Stimulated activated memory B cell treated with anti-CD40 and anti-IgM and Interleukin-4, amounts not matched to agents 10 μg/mL and 1 μg/mL and 100 μg/mL, for 72 hours (primary cell): ENCODE measurements at regions not wholly inside any gene's neighbourhood (a gene's known extent, or its start where the extent isn't known, plus 50 kb on each side); places are given as distances from the start of the nearest gene placed in this dataset.

Experiments used
- ATAC-seq: fragments of 150-1000 bp; cut with Tn5 transposase; 2 replicates; pipeline ENCODE4 v1.10.0; 2021
- H3K27ac Mint-ChIP-seq: one replicate; pipeline ENCODE4 v1.8.0; 2022; ENCODE audit warnings: mild to moderate bottlenecking, mixed read lengths
- H3K27me3 Mint-ChIP-seq: one replicate; pipeline ENCODE4 v1.8.0; 2022; ENCODE audit warnings: mixed read lengths
- H3K36me3 Mint-ChIP-seq: one replicate; pipeline ENCODE4 v1.8.0; 2022; ENCODE audit warnings: mixed read lengths
- H3K4me1 Mint-ChIP-seq: one replicate; pipeline ENCODE4 v1.8.0; 2022; ENCODE audit warnings: mixed read lengths
- H3K4me3 Mint-ChIP-seq: one replicate; pipeline ENCODE4 v1.8.0; 2022; ENCODE audit warnings: mild to moderate bottlenecking, moderate library complexity, mixed read lengths
- H3K9me3 Mint-ChIP-seq: one replicate; pipeline ENCODE4 v1.8.0; 2022; ENCODE audit warnings: mixed read lengths

DNA sequence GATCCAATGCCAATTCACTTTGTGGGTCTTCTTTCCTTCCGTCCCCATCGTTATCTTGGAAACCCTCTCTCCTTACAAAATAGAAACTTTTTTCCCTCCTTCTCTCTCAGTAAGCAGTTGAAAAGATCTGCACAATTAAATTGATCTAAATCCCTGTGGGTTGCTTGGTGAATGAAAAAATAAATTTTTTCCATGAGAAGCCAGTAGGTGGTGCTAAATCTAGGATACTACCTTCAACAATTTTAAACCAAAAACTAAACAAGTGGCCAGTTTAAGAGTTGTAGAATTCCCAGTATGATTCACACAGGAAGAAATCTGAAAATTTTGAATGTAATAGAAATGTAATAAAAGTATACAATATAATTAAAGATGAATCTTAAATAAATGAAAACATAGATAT is 990.3 kb upstream of the ZNF722 start:
- H3K4me3 Mint-ChIP-seq = no peak overlapping the region
- no peak overlapping the region for H3K27ac Mint-ChIP-seq
- no peaks in the 10 kb centered on the region for H3K4me1 Mint-ChIP-seq
- peaks cover 5% of the 10 kb centered on the region for H3K9me3 Mint-ChIP-seq
- no peak for ATAC-seq
- no peaks in the 10 kb centered on the region for H3K27me3 Mint-ChIP-seq
- H3K36me3 Mint-ChIP-seq = no peaks in the 10 kb centered on the region

DNA sequence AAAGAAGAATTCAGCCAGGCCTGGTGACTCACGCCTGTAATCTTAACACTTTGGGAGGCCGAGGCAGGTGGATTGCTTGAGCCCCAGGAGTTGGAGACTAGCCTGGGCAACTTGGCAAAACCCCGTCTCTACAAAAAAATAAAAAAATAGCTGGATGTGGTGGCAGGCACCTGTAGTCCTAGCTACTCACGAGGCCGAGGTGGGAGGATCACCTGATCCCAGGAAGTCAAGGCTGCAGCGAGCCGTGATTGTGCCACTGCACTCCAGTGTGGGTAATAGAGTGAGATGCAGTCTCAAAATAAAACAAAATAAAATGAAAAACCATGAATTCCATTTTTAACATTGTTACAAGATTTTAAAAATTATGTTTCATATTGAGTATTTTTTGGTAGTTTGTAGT is 988.9 kb upstream of the ZNF722 start:
- H3K27me3 Mint-ChIP-seq = no peaks in the 10 kb centered on the region
- H3K27ac Mint-ChIP-seq = no peak overlapping the region
- ATAC-seq = no peak
- no peak overlapping the region for H3K4me3 Mint-ChIP-seq
- no peaks in the 10 kb centered on the region for H3K36me3 Mint-ChIP-seq
- peaks cover 11% of the 10 kb centered on the region for H3K9me3 Mint-ChIP-seq
- no peaks in the 10 kb centered on the region for H3K4me1 Mint-ChIP-seq

DNA sequence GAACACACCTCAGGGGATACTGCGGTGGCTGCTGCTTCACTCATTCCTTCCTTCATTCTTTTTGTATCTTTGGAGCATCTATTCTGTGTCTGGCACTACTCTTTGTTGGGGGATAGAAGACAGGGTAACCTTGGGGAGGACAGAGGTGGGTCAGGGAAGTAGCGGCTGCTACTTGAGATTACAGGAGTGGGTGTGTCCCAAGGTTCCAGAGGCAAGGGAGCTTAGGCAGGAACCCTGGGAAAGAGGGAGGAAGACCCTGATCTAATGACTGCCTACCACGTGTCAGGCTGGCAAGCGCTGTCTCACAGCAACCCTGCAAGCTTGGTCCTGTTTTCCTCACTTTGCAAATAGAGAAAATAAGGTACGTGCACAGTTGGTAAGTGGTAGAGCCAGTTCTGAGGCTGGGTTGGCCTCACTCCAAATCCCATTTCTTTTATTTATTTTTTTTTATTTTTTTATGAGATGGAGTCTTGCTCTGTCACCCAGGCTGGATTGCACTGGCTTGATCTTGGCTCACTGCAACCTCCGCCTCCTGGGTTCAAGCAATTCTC is 985.9 kb upstream of the ZNF722 start:
- Mint-ChIP-seq H3K4me3 (no peak overlapping the region), H3K27me3 (no peaks in the 10 kb centered on the region), H3K9me3 (peaks cover 18% of the 10 kb centered on the region), H3K27ac (no peak overlapping the region), H3K36me3 (no peaks in the 10 kb centered on the region), H3K4me1 (no peaks in the 10 kb centered on the region)
- ATAC-seq = peak; percentile 42

DNA sequence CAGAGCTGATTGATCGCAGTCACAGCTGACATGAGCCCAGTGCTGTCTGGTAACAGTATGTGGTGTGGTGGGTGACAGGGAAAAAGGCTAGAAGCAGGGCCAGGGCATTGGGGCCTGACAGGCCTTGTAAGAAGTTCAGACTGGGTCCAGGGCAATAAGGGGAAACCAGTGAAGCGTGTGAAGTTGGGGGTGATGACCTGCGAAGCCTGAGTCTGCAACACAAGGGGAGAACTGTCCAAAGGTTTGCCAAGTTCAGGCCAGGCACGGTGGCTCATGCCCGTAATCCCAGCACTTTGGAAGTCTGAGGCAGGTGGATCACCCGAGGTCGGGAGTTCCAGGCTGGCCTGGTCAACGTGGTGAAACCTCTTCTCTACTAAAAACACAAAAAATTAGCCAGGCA is 983.9 kb upstream of the ZNF722 start:
- no peaks in the 10 kb centered on the region for H3K36me3 Mint-ChIP-seq
- H3K27ac Mint-ChIP-seq = no peak overlapping the region
- H3K9me3 Mint-ChIP-seq = peaks cover 21% of the 10 kb centered on the region
- H3K4me1 Mint-ChIP-seq = no peaks in the 10 kb centered on the region
- no peak for ATAC-seq
- no peaks in the 10 kb centered on the region for H3K27me3 Mint-ChIP-seq
- no peak overlapping the region for H3K4me3 Mint-ChIP-seq

DNA sequence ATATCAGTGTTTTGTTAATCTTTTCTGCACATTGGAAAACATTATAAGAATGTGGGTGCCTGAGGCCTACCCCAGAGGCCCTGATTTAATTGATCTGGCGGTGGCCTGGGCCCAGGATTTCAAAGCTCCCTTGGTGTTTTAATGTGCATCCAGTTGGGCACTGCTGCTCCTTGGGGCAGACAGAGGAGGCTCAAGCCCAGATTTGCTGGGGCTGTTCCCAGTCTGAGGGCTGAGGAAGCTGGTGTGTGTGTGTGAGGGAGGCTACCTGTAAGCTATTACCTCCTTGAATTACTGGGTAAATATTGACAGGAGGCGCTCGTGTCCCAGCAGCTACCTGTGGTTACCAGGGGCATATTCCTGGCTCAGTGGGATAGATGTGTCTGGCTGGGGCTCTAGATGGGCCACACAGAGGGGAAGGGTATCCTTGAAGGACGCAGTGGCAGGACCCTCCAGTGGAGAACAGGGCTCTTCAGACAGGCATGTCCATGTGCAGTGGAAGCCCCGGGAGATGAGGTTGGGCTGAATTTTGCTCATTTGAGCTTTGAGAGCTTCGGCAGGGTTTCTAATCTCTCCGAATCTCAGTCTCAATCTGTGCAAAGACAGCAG is 975.4 kb upstream of the ZNF722 start:
- no peak for ATAC-seq
- H3K27ac Mint-ChIP-seq = no peak overlapping the region
- peaks cover 11% of the 10 kb centered on the region for H3K9me3 Mint-ChIP-seq

DNA sequence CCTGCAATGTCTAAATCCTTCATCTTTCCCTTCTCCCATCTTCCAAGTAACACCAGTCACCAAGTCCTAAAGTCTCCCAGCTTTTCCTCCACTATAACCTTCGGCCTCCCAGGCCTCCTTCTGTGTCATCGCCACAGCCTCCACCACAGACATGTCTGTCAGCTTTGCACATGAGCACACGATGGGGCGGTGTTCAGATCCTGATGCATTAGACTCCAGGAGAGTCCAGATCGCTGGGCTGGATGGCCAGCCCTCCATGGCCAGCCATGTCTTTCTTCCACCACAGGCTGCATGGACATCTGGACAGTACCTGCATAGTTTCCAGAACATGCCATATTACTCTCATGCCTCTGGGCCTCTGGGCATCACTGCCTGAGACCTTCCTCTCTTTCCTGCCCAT is 974.2 kb upstream of the ZNF722 start:
- H3K27ac Mint-ChIP-seq = no peak overlapping the region
- peaks cover 8% of the 10 kb centered on the region for H3K9me3 Mint-ChIP-seq
- H3K4me3 Mint-ChIP-seq = no peak overlapping the region
- H3K27me3 Mint-ChIP-seq = no peaks in the 10 kb centered on the region
- no peak for ATAC-seq
- H3K4me1 Mint-ChIP-seq = no peaks in the 10 kb centered on the region
- no peaks in the 10 kb centered on the region for H3K36me3 Mint-ChIP-seq

More for the DNA sequence above, 975.4 kb upstream of the ZNF722 start:
- H3K4me1 Mint-ChIP-seq = no peaks in the 10 kb centered on the region
- no peaks in the 10 kb centered on the region for H3K36me3 Mint-ChIP-seq
- H3K4me3 Mint-ChIP-seq = no peak overlapping the region
- H3K27me3 Mint-ChIP-seq = no peaks in the 10 kb centered on the region

DNA sequence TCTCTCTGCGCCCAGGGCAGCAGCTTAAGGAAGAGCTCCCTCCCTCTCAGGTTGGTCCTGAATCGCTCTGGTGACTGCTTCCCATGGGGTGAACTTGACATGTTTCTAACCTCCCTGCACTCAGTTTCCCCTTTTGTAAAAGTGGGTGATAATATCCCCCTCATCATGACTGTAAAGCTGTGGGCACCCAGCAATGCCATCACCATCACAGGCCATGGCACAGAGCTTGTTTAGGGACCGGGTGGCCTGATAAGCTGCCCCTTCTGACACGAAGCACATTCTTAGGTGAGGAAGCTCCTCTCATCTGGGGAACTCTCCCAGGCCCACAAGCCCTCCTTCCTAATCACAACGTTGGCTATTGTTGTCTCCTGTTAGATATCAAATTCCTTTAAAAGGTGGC is 972.8 kb upstream of the ZNF722 start:
- no peak for ATAC-seq
- Mint-ChIP-seq H3K27me3 (no peaks in the 10 kb centered on the region), H3K9me3 (peaks cover 8% of the 10 kb centered on the region), H3K4me1 (no peaks in the 10 kb centered on the region), H3K36me3 (no peaks in the 10 kb centered on the region), H3K27ac (no peak overlapping the region), H3K4me3 (no peak overlapping the region)

DNA sequence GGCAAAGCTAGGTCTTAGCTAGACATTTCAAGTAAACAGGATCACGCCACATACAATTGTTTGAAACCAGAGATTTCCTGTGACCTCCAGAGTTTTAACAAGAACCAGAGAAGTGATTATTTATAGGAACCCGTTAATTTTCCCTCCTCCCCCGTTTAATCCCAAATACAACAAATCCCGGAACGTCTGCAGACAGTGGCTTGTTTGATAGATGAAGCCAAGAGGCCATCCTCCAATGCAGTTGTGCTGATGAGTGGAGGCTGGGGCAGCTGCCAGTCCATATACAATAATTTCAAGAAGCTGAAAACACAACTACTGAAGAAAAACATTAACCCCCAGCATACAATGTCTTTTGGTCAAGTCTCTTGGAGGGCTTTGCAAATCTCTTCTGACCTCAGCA is 971.6 kb upstream of the ZNF722 start:
- Mint-ChIP-seq H3K36me3 (no peaks in the 10 kb centered on the region), H3K4me3 (no peak overlapping the region), H3K9me3 (peaks cover 8% of the 10 kb centered on the region), H3K4me1 (no peaks in the 10 kb centered on the region), H3K27ac (no peak overlapping the region), H3K27me3 (no peaks in the 10 kb centered on the region)
- ATAC-seq = no peak

DNA sequence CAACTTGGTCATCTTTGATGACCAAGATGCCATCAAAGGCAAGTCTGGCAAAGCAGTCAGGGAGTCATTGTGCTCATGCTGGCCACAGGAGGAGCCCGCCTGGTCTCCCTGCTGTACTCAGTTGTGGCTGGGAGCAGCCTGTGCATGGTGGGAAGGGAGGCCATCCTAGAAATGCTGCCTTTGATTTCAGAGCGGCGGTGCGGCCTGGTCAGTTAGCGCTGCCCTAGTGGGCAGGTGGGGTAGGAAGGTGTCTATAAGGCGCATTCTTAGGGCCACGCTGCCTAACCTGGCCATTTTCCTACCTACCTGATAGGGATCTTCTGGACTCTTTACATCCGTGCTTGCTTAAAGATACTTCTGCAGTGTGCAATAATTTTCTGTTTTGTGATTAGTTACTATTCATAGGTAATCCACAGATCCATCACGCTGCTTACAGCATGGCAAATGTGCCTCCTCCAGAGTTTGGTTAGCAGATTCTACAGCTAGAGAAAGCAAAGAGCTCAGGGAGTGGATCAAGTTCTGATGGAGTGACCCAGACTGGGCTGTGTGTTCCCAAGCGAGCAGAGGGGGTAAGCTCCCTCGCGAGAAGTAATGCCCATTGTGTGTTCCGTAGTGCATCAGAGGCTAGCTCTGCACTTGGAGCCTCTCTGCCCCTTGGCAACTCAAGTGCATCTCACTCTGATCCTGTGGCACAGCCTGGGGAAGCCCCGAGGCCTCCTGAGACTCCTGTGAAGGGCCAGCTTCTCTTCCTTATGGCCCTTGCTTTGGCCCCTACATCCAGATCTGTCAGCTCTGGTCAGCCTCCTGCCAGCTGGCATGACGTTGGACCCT is 970.1 kb upstream of the ZNF722 start:
- no peaks in the 10 kb centered on the region for H3K36me3 Mint-ChIP-seq
- H3K27me3 Mint-ChIP-seq = no peaks in the 10 kb centered on the region
- no peak overlapping the region for H3K4me3 Mint-ChIP-seq
- no peak overlapping the region for H3K27ac Mint-ChIP-seq
- peaks cover 10% of the 10 kb centered on the region for H3K9me3 Mint-ChIP-seq
- H3K4me1 Mint-ChIP-seq = no peaks in the 10 kb centered on the region
- no peak for ATAC-seq

DNA sequence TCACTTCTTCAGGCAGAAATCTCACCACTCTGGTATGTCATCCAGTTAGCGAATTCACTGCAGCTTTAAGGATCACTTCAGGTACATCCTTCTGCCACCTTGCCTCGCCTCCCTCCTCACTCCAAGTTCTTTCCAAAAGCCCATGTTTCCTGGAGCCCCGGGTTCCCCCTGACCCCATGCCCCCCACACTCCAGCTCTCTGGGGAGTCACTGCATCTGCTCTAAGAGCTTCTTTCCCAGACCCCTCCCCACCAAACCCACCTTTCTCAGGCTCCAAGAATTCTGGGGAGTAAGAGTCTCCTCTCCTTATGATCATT is 969.5 kb upstream of the ZNF722 start:
- ATAC-seq = no peak
- Mint-ChIP-seq H3K4me3 (no peak overlapping the region), H3K36me3 (no peaks in the 10 kb centered on the region), H3K9me3 (peaks cover 10% of the 10 kb centered on the region), H3K4me1 (no peaks in the 10 kb centered on the region), H3K27ac (no peak overlapping the region), H3K27me3 (no peaks in the 10 kb centered on the region)

DNA sequence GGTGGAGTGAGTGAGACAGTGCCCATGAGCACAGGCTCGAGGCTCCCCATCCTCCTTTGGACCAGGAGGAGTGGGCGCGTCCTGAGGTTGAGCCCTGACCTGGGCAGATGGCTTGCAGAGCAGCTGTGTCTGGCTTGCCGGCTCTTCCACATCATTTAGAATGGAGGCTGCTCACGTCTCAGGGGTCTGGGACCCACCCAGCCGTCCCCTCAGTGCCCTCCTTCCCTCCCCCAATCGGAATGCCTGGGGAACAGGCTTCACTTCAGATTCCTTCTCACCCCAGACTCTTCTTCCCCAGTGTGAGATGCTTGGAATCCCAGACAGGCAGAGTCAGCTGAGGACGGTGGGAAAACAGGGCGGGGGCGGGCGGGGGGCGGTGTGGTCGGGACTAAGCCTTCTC is 968.6 kb upstream of the ZNF722 start:
- Mint-ChIP-seq H3K4me3 (no peak overlapping the region), H3K4me1 (no peaks in the 10 kb centered on the region), H3K36me3 (no peaks in the 10 kb centered on the region), H3K27me3 (no peaks in the 10 kb centered on the region), H3K9me3 (peaks cover 7% of the 10 kb centered on the region), H3K27ac (no peak overlapping the region)
- no peak for ATAC-seq

DNA sequence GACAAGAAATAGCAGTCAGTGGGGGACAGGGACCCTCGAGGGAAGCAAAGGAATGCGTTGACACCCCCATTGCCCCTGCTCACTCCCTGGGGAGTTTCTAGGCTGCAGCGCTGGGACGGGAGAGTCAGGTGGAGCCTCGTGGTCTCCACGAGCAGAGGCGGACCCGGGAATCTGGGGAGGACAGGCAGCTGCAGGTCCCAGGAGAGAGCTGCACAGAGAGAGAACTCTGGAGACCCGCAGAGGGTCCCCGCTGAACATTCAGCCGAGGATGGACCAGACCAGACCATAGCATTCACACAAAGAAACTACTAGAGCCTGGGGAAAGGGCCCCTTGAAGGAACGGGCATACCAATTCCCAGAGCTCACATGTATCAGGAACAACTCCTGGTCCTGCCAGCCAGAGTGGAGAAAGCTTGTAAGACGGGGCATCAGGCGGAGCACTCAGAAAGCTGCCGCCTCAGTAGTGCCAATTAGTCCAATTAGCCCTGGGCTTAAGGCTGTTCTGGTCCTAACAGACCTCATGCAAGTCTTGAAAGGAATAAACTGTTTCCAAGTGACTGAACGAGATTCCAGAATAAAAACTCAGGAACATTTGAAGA is 966.7 kb upstream of the ZNF722 start:
- Mint-ChIP-seq H3K9me3 (peaks cover 7% of the 10 kb centered on the region), H3K27ac (no peak overlapping the region)

DNA sequence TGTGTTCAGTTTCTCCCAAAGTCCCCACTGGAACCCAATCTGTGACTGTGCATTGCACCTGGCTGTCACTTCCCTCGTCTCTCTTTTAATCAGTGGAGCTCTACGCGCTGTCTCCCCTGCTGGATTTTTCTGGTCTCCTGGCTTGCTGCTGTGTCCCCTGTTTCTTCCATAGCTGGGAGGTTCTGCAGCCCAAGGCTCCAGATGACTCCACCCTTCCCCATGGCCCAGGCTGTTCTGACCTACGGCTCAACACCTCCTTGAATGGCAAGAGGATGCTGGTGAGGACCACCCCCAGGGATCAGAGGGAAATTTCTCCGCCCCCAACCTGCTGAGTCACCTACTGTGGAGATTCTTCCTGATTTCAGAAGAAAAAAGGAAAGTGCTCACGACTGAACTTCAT is 961.4 kb upstream of the ZNF722 start:
- no peaks in the 10 kb centered on the region for H3K27me3 Mint-ChIP-seq
- no peaks in the 10 kb centered on the region for H3K36me3 Mint-ChIP-seq
- no peak for ATAC-seq
- no peak overlapping the region for H3K27ac Mint-ChIP-seq
- no peak overlapping the region for H3K4me3 Mint-ChIP-seq
- H3K4me1 Mint-ChIP-seq = no peaks in the 10 kb centered on the region
- peaks cover 13% of the 10 kb centered on the region for H3K9me3 Mint-ChIP-seq

More for the DNA sequence above, 966.7 kb upstream of the ZNF722 start:
- no peaks in the 10 kb centered on the region for H3K27me3 Mint-ChIP-seq
- no peak for ATAC-seq
- no peaks in the 10 kb centered on the region for H3K4me1 Mint-ChIP-seq
- H3K36me3 Mint-ChIP-seq = no peaks in the 10 kb centered on the region
- no peak overlapping the region for H3K4me3 Mint-ChIP-seq

DNA sequence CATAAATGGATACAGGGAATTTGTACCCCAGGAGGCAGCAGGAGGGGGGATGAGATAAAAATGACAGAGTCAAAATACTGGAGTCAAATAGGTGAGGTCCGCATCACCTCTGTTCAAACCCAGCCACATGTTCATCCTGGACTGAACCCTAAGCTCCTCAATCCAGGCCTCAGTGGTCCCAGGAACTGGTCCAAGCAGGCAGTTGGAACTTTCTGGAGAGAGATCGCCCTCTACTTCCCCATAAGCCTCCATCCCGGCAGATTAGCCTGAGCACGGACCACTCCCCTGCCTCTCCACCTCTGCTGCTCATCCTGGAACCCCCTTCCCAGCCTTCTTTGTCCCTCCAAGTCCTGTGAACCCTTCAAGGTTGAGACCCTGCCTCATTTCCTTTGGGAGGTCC is 959.7 kb upstream of the ZNF722 start:
- H3K4me1 Mint-ChIP-seq = no peaks in the 10 kb centered on the region
- H3K9me3 Mint-ChIP-seq = peaks cover 10% of the 10 kb centered on the region
- H3K4me3 Mint-ChIP-seq = no peak overlapping the region
- no peaks in the 10 kb centered on the region for H3K27me3 Mint-ChIP-seq
- H3K36me3 Mint-ChIP-seq = no peaks in the 10 kb centered on the region
- no peak overlapping the region for H3K27ac Mint-ChIP-seq
- no peak for ATAC-seq

DNA sequence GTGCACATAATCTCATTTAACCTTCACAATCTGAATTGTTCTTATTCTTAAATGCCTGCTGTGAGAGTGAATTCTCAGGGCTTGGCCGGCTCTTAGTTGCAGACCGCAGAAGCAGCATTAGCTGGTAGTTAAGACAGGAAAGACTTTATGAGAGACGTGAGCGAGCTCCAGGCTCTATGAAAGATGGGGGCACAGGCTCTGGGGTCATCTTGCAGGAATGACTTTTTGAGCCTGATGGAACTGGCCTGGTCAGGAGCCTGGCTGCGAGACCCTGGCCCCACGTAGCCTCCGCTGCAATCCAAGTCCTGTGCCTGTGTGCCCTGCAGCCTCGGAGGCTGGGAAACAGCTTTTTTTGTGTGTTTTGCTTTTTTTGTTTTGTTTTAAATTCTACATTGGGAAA is 958.8 kb upstream of the ZNF722 start:
- no peak for ATAC-seq
- Mint-ChIP-seq H3K4me3 (no peak overlapping the region), H3K9me3 (peaks cover 10% of the 10 kb centered on the region), H3K36me3 (no peaks in the 10 kb centered on the region), H3K4me1 (no peaks in the 10 kb centered on the region), H3K27me3 (no peaks in the 10 kb centered on the region), H3K27ac (no peak overlapping the region)

DNA sequence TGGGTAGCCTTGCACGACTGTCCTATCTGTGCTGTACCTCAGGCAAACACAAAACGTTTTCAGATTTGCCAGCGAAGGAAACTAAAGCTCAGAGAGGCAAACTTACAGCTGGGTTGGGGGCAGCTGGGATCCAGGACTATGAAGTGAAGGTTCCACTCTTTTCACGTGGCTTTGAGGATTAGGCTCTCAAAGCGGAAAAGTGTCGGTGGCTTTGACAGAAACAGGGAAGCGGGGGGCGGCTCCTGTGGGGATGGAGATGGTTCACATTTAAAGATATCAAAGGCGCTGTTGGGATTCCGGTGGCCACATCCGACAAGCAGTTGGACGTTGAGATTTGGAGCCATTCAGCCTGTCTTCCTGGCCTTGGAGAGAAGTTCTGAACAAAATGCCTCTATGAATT is 958.3 kb upstream of the ZNF722 start:
- no peak overlapping the region for H3K4me3 Mint-ChIP-seq
- H3K4me1 Mint-ChIP-seq = no peaks in the 10 kb centered on the region
- H3K9me3 Mint-ChIP-seq = peaks cover 10% of the 10 kb centered on the region
- H3K27me3 Mint-ChIP-seq = no peaks in the 10 kb centered on the region
- no peaks in the 10 kb centered on the region for H3K36me3 Mint-ChIP-seq
- ATAC-seq = no peak
- H3K27ac Mint-ChIP-seq = no peak overlapping the region
